ENCODE measurements at regions not wholly inside any gene's neighbourhood (a gene's known extent, or its start where the extent isn't known, plus 50 kb on each side); places are given as distances from the start of the nearest gene placed in this dataset.
A peak's percentile ranks its signal among the peaks of the same experiment; 100 is the strongest.

DNA sequence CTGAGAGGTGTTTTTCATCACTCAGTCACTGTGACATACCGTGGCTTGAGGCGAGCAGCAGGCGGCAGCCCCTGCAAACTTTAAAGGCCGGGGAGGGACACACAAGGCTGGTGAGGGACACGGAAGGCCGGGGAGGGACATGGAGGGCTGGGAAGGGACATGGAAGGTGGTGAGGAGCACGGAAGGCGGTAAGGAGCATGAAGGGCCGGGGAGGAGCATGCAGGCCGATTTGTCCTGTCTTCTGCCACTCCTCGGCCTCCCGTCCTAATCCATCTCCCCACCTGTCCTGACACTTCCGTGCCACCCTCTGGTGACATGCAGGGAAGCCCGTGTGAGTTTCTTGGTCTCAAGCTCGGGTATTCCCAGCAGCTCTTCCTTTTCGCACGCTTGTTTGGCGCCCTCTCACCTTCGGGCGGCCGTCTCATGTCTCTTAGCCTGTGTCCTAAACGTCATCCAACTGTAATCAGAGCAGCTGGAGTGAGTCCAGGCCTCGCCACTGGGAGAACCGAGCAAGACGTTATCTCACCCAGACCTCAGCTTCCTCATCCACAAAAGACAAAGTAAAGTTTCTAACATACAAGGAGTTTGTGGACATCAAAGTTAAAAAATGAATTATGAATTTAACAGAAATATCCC is 126.5 kb downstream of the MRPL36 start:
- no peaks in the 10 kb centered on the region for H3K27me3 ChIP-seq
- intact Hi-C loops (cut with DNase I): no loop called here
- no peak for DNase-seq (ENCODE audit: extremely low spot score in 2 of 2)

DNA sequence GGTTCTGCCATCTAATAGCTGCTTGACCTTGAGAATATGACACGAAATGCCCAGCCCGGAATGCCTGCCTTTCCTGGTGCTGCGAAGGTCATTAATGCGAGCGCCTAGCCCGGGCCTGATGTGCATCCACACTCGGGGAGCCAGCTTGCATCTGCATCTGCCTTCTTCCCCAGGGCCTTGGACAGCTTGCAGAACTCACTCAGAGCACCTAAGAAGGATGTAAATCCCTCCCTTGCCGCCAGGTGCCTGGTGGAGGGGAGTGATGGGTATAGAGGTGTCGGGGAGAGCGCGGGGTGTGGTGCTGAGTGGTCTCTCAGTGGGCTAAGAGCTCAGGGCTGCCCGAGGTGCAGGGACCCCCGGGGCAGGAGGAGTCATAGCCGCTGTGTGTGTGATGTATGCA is 127.2 kb downstream of the MRPL36 start:
- Histone ChIP-seq H3K4me1 (peaks cover 12% of the 10 kb centered on the region), H3K36me3 (no peaks in the 10 kb centered on the region), H3K27me3 (no peaks in the 10 kb centered on the region), H3K4me3 (no peak overlapping the region), H3K9me3 (no peaks in the 10 kb centered on the region), H3K27ac (no peak overlapping the region)
- TF ChIP-seq POLR2AphosphoS5 (IDR thresholded peaks at IDR 0.05; ENCODE audit: insufficient read depth in 1 of 2, low read depth in 1 of 2): no peak
- TF ChIP-seq, protein P1, sequence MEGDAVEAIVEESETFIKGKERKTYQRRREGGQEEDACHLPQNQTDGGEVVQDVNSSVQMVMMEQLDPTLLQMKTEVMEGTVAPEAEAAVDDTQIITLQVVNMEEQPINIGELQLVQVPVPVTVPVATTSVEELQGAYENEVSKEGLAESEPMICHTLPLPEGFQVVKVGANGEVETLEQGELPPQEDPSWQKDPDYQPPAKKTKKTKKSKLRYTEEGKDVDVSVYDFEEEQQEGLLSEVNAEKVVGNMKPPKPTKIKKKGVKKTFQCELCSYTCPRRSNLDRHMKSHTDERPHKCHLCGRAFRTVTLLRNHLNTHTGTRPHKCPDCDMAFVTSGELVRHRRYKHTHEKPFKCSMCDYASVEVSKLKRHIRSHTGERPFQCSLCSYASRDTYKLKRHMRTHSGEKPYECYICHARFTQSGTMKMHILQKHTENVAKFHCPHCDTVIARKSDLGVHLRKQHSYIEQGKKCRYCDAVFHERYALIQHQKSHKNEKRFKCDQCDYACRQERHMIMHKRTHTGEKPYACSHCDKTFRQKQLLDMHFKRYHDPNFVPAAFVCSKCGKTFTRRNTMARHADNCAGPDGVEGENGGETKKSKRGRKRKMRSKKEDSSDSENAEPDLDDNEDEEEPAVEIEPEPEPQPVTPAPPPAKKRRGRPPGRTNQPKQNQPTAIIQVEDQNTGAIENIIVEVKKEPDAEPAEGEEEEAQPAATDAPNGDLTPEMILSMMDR (IDR thresholded peaks at IDR 0.05): no peak
- TF ChIP-seq POLR2A (IDR thresholded peaks at IDR 0.05): no peak
- DNase-seq (ENCODE audit: extremely low spot score in 2 of 2): peak in 1 of 2 donors; percentile 93
- intact Hi-C loops (cut with DNase I): no loop called here

More for the DNA sequence above, 126.5 kb downstream of the MRPL36 start:
- no peak for TF ChIP-seq POLR2AphosphoS5 (IDR thresholded peaks at IDR 0.05; ENCODE audit: insufficient read depth in 1 of 2, low read depth in 1 of 2)
- TF ChIP-seq, protein P1 (IDR thresholded peaks at IDR 0.05): no peak
- no peak for TF ChIP-seq POLR2A (IDR thresholded peaks at IDR 0.05)
- Histone ChIP-seq H3K4me3 (no peak overlapping the region), H3K4me1 (peaks cover 5% of the 10 kb centered on the region), H3K9me3 (no peaks in the 10 kb centered on the region), H3K36me3 (no peaks in the 10 kb centered on the region), H3K27ac (no peak overlapping the region)

- Histone ChIP-seq H3K4me3 (no peak overlapping the region), H3K27me3 (no peaks in the 10 kb centered on the region), H3K36me3 (no peaks in the 10 kb centered on the region), H3K9me3 (no peaks in the 10 kb centered on the region), H3K27ac (no peak overlapping the region), H3K4me1 (peaks cover 18% of the 10 kb centered on the region)
- TF ChIP-seq POLR2AphosphoS5 (IDR thresholded peaks at IDR 0.05; ENCODE audit: insufficient read depth in 1 of 2, low read depth in 1 of 2) (no peak), POLR2A (IDR thresholded peaks at IDR 0.05) (no peak)
- TF ChIP-seq, protein P1 (IDR thresholded peaks at IDR 0.05): no peak
- no peak for DNase-seq (ENCODE audit: extremely low spot score in 2 of 2)
- intact Hi-C loops (cut with DNase I): no loop called here
These were observed 128.3 kb downstream of the MRPL36 start for GRCh38 chr5:1671351-1671750.

- Histone ChIP-seq H3K27me3 (no peaks in the 10 kb centered on the region), H3K4me1 (peaks cover 18% of the 10 kb centered on the region), H3K36me3 (no peaks in the 10 kb centered on the region), H3K9me3 (no peaks in the 10 kb centered on the region), H3K4me3 (no peak overlapping the region), H3K27ac (no peak overlapping the region)
- intact Hi-C loops (cut with DNase I): no loop called here
- no peak for DNase-seq (ENCODE audit: extremely low spot score in 2 of 2)
- TF ChIP-seq POLR2AphosphoS5 (IDR thresholded peaks at IDR 0.05; ENCODE audit: insufficient read depth in 1 of 2, low read depth in 1 of 2): no peak
- TF ChIP-seq, protein P1 (IDR thresholded peaks at IDR 0.05): no peak
- no peak for TF ChIP-seq POLR2A (IDR thresholded peaks at IDR 0.05)
These were observed 129.3 kb downstream of the MRPL36 start for GRCh38 chr5:1670351-1670750.

DNA sequence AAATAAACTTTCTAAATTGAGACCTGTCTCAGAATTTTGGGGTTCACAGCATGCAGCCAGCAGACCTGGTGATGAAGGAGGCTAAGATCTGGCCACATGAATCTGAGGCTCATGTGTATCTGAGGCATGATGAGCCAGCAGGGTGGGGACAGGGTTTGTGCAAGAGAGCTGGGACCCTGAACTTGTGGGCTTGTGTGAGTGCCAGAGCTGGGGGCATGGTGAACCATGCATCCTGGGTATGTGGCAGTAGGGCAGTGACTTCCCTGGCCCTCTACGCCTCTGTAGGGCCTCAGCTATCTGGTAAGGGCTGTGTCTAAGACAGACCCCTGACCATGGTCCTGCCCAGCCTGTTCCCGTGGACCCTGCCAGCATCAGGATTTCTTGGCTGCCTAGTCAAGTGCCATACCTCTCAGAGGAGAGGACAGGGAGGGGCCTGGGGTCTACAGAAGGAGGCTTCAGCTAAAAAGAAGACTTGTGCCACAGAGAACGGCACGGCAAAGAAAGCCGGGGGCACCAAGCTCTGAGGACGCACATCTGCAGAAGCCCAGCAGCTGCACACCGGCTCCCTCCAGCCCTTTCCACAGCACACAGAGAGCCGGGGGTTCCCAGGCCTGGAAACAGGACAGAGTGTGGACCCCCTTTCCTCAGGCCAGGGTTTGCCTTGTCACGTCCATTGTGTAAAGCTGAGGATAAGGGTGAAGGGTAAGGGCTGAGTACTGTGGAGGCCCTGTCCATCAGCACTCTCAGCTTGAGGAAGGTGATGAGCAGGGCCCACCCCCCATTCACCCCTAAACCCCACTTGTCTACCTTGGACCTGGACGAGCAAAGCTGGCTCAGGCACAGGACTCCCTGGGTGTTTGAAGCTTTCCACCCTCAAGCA is 130.1 kb downstream of the MRPL36 start:
- TF ChIP-seq, protein P1 (IDR thresholded peaks at IDR 0.05): no peak
- no peak for TF ChIP-seq POLR2A (IDR thresholded peaks at IDR 0.05)
- TF ChIP-seq POLR2AphosphoS5 (IDR thresholded peaks at IDR 0.05; ENCODE audit: insufficient read depth in 1 of 2, low read depth in 1 of 2): no peak
- no peaks in the 10 kb centered on the region for H3K27me3 ChIP-seq

More for the DNA sequence above, 130.1 kb downstream of the MRPL36 start:
- no peaks in the 10 kb centered on the region for H3K36me3 ChIP-seq
- H3K4me3 ChIP-seq: no peak overlapping the region
- H3K27ac ChIP-seq: no peak overlapping the region
- intact Hi-C loops (cut with DNase I): no loop called here
- no peak for DNase-seq (ENCODE audit: extremely low spot score in 2 of 2)
- H3K9me3 ChIP-seq: no peaks in the 10 kb centered on the region
- peaks cover 18% of the 10 kb centered on the region for H3K4me1 ChIP-seq
